ENCODE measurements at regions not wholly inside any gene's neighbourhood (a gene's known extent, or its start where the extent isn't known, plus 50 kb on each side); places are given as distances from the start of the nearest gene placed in this dataset.

GRCh38 chr7:106599343-106599698 lies 61.6 kb downstream of the CCDC71L start:
- TF ChIP-seq POLR2A (IDR thresholded peaks at IDR 0.05) (no peak), CTCF (IDR thresholded peaks at IDR 0.05) (no peak)
